Endothelial cell (in vitro differentiated cells): ENCODE measurements at regions not wholly inside any gene's neighbourhood (a gene's known extent, or its start where the extent isn't known, plus 50 kb on each side); places are given as distances from the start of the nearest gene placed in this dataset.
"Not testable (repeated sequence)": the region's sequence is repeated elsewhere in the genome, so short reads cannot be mapped to it uniquely, and the experiment has no call there.

Experiments used
- DNase-seq: peaks from one replicate; pipeline ENCODE4 v3.0.0; 2021; ENCODE audit warnings: low spot score
- H3K27ac Mint-ChIP-seq: one replicate; pipeline ENCODE4 v1.8.0; 2021; ENCODE audit warnings: mixed read lengths, inconsistent platforms; ENCODE audit not compliant: unreplicated experiment
- H3K27me3 Mint-ChIP-seq: one replicate; pipeline ENCODE4 v1.8.0; 2021; ENCODE audit warnings: mild to moderate bottlenecking, moderate library complexity, mixed read lengths, inconsistent platforms; ENCODE audit not compliant: unreplicated experiment
- H3K36me3 Mint-ChIP-seq: one replicate; pipeline ENCODE4 v1.8.0; 2021; ENCODE audit warnings: mild to moderate bottlenecking, low read depth, mixed read lengths, inconsistent platforms; ENCODE audit not compliant: unreplicated experiment
- H3K4me1 Mint-ChIP-seq: one replicate; pipeline ENCODE4 v1.8.0; 2021; ENCODE audit warnings: mild to moderate bottlenecking, mixed read lengths, inconsistent platforms; ENCODE audit not compliant: unreplicated experiment
- H3K4me3 Mint-ChIP-seq: one replicate; pipeline ENCODE4 v1.8.0; 2021; ENCODE audit warnings: mild to moderate bottlenecking, mixed read lengths, inconsistent platforms; ENCODE audit not compliant: unreplicated experiment
- H3K9me3 Mint-ChIP-seq: one replicate; pipeline ENCODE4 v1.8.0; 2021; ENCODE audit warnings: mixed read lengths, inconsistent platforms; ENCODE audit not compliant: unreplicated experiment
- TF ChIP-seq, protein P1 (sequence below): fragments of 200-600 bp; sonication (generic); IDR thresholded peaks from one replicate; pipeline ENCODE4 v1.5.0; 2021; ENCODE audit warnings: antibody characterized with exemption; ENCODE audit not compliant: unreplicated experiment

- DNase-seq, result no peak
- H3K4me1 Mint-ChIP-seq, result peaks cover under 1% of the 10 kb centered on the region
- TF ChIP-seq, protein P1, sequence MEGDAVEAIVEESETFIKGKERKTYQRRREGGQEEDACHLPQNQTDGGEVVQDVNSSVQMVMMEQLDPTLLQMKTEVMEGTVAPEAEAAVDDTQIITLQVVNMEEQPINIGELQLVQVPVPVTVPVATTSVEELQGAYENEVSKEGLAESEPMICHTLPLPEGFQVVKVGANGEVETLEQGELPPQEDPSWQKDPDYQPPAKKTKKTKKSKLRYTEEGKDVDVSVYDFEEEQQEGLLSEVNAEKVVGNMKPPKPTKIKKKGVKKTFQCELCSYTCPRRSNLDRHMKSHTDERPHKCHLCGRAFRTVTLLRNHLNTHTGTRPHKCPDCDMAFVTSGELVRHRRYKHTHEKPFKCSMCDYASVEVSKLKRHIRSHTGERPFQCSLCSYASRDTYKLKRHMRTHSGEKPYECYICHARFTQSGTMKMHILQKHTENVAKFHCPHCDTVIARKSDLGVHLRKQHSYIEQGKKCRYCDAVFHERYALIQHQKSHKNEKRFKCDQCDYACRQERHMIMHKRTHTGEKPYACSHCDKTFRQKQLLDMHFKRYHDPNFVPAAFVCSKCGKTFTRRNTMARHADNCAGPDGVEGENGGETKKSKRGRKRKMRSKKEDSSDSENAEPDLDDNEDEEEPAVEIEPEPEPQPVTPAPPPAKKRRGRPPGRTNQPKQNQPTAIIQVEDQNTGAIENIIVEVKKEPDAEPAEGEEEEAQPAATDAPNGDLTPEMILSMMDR, result no peak
- H3K4me3 Mint-ChIP-seq, result no peak overlapping the region
- H3K27ac Mint-ChIP-seq, result no peak overlapping the region
- H3K27me3 Mint-ChIP-seq, result no peaks in the 10 kb centered on the region
- no peaks in the 10 kb centered on the region for H3K9me3 Mint-ChIP-seq
- no peaks in the 10 kb centered on the region for H3K36me3 Mint-ChIP-seq
These were observed 172.5 kb upstream of the TMEM45B start for GRCh38 chr11:129643031-129643721.

GRCh38 chr11:129644326-129644725 lies 171.3 kb upstream of the TMEM45B start:
- Mint-ChIP-seq H3K4me3 (no peak overlapping the region), H3K36me3 (no peaks in the 10 kb centered on the region), H3K27ac (no peak overlapping the region), H3K9me3 (no peaks in the 10 kb centered on the region), H3K27me3 (peaks cover 2% of the 10 kb centered on the region), H3K4me1 (no peaks in the 10 kb centered on the region)
- DNase-seq, result no peak
- TF ChIP-seq, protein P1, result no peak

DNA sequence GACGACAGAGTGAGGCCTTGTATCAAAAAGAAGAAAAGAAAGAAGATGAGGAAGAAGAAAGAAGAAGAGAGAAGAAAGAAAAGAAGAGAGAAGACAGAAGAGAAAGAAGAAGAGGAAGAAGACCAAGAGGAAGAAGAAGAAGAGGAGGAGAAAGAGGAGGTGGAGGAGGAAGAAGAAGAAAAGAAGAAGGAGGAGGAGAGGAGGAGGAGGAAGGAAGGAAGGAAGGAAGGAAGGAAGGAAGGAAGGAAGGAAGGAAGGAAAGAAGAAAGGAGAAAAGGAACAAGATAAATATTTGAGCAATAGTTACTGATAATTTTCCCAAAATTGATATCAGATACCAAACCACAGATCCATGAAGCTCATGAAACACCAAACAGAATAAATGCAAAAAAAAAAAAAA lies 169.7 kb upstream of the TMEM45B start:
- no peaks in the 10 kb centered on the region for H3K4me1 Mint-ChIP-seq
- no peak overlapping the region for H3K4me3 Mint-ChIP-seq
- H3K27ac Mint-ChIP-seq, result no peak overlapping the region
- TF ChIP-seq, protein P1, result no peak
- H3K27me3 Mint-ChIP-seq, result peaks cover 3% of the 10 kb centered on the region
- no peak for DNase-seq
- no peaks in the 10 kb centered on the region for H3K36me3 Mint-ChIP-seq
- no peaks in the 10 kb centered on the region for H3K9me3 Mint-ChIP-seq

DNA sequence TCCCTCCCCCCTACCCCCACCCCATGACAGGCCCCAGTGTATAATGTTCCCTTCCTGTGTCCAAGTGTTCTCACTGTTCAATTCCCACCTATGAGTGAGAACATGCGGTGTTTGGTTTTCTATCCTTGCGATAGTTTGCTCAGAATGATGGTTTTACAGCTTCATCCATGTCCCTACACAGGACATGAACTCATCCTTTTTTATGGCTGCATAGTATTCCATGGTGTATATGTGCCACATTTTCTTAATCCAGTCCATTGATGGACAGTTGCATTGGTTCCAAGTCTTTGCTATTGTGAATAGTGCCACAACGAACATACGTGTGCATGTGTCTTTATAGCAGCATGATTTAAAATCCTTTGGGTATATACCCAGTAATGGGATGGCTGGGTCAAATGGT lies 165.6 kb upstream of the TMEM45B start:
- H3K36me3 Mint-ChIP-seq, H3K9me3 Mint-ChIP-seq, DNase-seq, H3K27me3 Mint-ChIP-seq, H3K27ac Mint-ChIP-seq, H3K4me3 Mint-ChIP-seq, H3K4me1 Mint-ChIP-seq: not testable (repeated sequence)

DNA sequence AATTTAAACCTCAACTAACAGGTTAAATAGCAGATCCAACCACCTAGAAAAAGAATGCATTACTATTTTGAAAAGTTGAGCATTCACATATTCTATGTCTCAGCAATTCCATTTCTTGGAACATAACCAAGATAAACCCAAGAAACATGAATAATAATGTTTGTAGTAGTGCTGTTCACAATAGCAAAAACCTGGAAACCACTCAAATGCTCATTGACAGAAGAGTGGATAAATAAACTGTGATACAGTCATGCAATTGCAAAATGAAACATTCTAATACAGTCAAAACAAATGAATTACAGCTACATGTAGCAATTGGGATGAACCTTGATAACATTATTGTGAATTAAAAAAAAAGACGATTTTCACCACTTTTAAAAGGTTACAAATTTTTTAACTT lies 162.8 kb upstream of the TMEM45B start:
- Mint-ChIP-seq H3K9me3 (peaks cover 4% of the 10 kb centered on the region), H3K27me3 (peaks cover 3% of the 10 kb centered on the region), H3K36me3 (no peaks in the 10 kb centered on the region), H3K27ac (no peak overlapping the region), H3K4me1 (no peaks in the 10 kb centered on the region), H3K4me3 (no peak overlapping the region)
- TF ChIP-seq, protein P1, result no peak
- no peak for DNase-seq
